AML-193 (cell line): ENCODE measurements at regions not wholly inside any gene's neighbourhood (a gene's known extent, or its start where the extent isn't known, plus 50 kb on each side); places are given as distances from the start of the nearest gene placed in this dataset.
"Not testable (repeated sequence)": the region's sequence is repeated elsewhere in the genome, so short reads cannot be mapped to it uniquely, and the experiment has no call there.

Source experiments
- DNase-seq, 2 experiments: peaks; one replicate each; lab custom pipeline; 2025; lab: John Stamatoyannopoulos, UW

GRCh38 chr3:74978684-74979083, 364.2 kb upstream of the CNTN3 start:
- no peak for DNase-seq

- not testable (repeated sequence) for DNase-seq
Measured at GRCh38 chr3:74985028-74985904, 370.8 kb upstream of the CNTN3 start.

GRCh38 chr3:74988095-74988494, 373.6 kb upstream of the CNTN3 start:
- no peak for DNase-seq

- DNase-seq = no peak
Measured at GRCh38 chr3:74992898-74993297, 378.4 kb upstream of the CNTN3 start.

- DNase-seq = peak; percentile 30 to 45
Measured at GRCh38 chr3:75001330-75001729, 386.9 kb upstream of the CNTN3 start.

GRCh38 chr3:75012791-75013331, 398.4 kb upstream of the CNTN3 start:
- DNase-seq = no peak

GRCh38 chr3:75014008-75014407, 399.5 kb upstream of the CNTN3 start:
- DNase-seq = no peak

- DNase-seq = no peak
Measured at GRCh38 chr3:75015280-75015679, 400.8 kb upstream of the CNTN3 start.

- no peak for DNase-seq
Measured at GRCh38 chr3:75035146-75035545, 420.7 kb upstream of the CNTN3 start.

GRCh38 chr3:75042941-75043340, 428.5 kb upstream of the CNTN3 start:
- no peak for DNase-seq

- no peak for DNase-seq
Measured at GRCh38 chr3:75048650-75049049, 434.2 kb upstream of the CNTN3 start.

- DNase-seq = no peak
Measured at GRCh38 chr3:75049533-75049932, 435.1 kb upstream of the CNTN3 start.

GRCh38 chr3:75059120-75059519, 444.7 kb upstream of the CNTN3 start:
- DNase-seq = no peak

- DNase-seq = no peak
Measured at GRCh38 chr3:75061806-75062205, 447.3 kb upstream of the CNTN3 start.

GRCh38 chr3:75075158-75075557, 460.7 kb upstream of the CNTN3 start:
- DNase-seq = no peak

GRCh38 chr3:75076481-75076880, 462.0 kb upstream of the CNTN3 start:
- no peak for DNase-seq

- no peak for DNase-seq
Measured at GRCh38 chr3:75078290-75078689, 463.8 kb upstream of the CNTN3 start.

GRCh38 chr3:75082845-75083244, 468.4 kb upstream of the CNTN3 start:
- DNase-seq = no peak

- no peak for DNase-seq
Measured at GRCh38 chr3:75089841-75090240, 475.4 kb upstream of the CNTN3 start.

GRCh38 chr3:75101329-75102147, 487.1 kb upstream of the CNTN3 start:
- no peak for DNase-seq

GRCh38 chr3:75110741-75111140, 496.3 kb upstream of the CNTN3 start:
- DNase-seq = no peak

- no peak for DNase-seq
Measured at GRCh38 chr3:75115695-75116094, 501.2 kb upstream of the CNTN3 start.

- DNase-seq = no peak
Measured at GRCh38 chr3:75118779-75119178, 504.3 kb upstream of the CNTN3 start.
